AG08395 (cell line): ENCODE measurements at regions not wholly inside any gene's neighbourhood (a gene's known extent, or its start where the extent isn't known, plus 50 kb on each side); places are given as distances from the start of the nearest gene placed in this dataset.

Source experiments
- DNase-seq: peaks from one replicate; pipeline ENCODE4 v3.0.0; 2012; ENCODE audit warnings: mixed read lengths, low spot score

DNA sequence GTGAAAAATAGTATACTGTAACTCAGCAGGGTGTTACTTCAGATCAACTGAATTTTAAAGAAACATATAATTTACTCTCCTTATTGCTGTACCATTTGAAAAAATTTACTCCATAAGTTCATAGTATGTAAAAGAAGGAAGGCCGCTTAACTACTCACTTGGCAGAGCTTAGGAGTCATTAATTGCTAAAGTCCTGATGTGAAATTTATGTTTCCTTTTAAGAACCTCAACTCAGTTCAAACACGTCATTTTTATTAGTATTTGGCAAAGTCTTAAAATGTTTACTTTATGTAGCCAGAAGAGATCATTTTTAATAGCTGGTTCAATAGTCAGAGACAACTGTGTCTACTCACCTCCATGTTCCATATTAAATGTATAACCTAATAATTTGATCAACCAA lies 268.6 kb downstream of the CDH10 start:
- no peak for DNase-seq

DNA sequence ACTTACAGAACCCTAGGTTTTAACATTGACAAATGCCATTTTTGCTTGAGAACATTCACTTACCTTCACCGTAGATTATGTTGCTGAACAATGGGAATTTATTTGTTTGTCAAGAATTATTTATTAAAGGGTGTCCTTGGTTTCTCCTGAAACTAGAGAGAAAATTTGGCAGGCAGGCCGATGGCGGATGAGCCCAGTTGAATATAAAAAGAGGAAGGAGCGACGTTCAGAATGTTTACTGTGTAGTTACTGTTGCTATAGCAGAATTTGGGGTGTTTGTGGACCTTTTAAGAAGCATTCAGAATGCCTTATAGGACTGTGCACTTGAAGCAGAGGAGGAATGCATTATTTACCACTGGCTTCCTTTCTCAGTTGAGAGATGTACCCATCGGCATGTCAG lies 268.2 kb downstream of the CDH10 start:
- no peak for DNase-seq

DNA sequence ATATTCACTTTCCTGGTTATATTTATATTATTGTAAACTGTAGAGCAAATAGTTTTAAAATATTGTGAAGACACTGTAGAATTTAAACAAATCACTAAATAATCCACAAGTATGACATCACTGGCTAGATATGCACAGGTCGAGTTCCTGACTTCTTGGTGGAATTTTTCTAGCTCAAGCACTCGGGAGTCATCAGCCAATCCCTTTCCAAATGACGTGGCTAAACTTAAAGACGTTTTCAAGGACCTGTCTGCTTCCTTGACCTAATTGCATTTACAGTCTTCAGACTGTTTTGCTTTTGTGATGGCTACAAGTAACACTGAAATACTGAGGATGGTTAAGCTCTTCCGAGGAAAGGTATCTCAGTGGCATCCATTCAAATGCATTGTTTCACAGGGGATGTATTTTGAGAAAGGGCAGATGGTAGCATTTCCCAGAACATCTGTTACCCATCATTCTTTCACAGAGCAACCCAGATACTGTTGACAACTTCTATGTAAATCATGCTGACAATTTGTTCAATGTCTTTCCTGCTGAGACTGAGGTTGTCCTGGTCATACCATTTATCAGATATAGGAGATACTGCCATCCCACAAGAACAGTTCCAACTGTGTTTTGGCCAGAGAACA lies 262.8 kb downstream of the CDH10 start:
- no peak for DNase-seq

DNA sequence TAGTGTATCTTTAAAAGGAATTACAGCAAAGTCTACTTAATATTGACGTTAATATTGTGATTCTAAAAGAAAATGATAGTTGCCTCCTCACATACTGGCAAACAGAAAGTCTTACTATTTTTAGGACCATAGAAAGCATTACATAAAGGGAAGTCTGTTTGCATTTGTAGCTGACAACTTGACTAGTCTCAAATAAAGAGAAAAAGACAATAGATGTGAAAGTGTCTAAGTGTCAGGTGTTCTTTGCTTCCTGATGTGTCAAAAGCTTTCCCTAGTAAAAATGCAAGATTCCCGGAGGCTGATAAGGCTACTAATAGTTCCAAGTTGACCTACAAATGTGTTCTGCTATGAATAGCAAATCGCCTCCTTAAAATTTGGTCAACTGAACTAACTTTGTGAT lies 259.7 kb downstream of the CDH10 start:
- no peak for DNase-seq

DNA sequence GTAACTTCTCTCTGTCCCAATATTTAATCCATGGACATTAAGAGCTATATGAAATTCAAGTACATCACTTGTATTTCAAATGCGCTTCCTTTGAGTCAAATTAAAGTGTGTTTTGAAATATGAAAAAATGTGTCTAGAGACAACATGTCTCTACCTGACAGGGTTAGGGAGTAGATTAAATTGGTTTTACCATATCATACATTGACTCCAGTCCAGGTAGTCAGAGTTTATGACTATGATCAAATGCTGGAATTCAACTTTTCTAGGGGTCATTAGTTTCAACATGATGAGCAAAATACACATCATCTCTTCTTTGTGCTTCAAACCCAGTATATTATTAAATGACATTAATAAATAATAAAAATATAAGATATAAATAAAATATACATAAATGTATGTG lies 259.2 kb downstream of the CDH10 start:
- DNase-seq, result no peak

DNA sequence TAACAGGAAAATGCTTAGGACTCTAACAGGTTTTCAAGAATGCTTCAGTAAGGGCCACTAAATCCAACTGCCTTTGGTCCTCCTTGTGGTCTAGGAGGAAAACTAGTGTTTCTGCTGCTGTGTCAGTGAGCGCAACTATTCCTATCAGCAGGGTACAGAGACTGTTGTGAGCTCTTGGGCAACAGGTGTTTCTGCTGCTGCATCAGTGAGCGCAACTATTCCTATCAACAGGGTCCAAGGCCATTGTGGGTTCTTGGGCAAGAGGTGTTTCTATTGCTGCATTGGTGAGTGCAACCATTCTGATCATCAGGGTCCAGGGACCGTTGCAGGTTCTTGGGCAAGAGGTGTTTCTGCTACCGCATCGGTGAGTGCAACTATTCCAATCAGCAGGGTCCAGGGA lies 256.3 kb downstream of the CDH10 start:
- DNase-seq, result no peak

DNA sequence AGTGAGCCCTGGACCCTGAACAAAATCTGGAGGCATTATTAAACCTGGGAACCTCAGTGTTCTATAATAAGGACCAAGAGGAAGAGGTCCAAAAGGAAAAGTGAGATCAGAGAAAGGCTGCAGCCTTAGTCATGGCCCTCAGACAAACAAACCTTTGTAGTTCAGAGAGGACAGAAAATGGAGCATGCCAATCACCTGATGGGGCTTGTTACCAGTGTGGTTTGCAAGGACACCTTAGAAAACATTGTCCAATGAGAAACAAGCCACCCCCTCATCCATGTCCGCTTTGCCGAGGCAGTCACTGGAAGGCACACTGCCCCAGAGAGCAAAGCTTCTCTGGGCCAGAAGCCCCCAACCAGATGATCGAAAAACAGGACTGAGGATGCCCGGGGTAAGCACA lies 254.8 kb downstream of the CDH10 start:
- DNase-seq, result no peak

DNA sequence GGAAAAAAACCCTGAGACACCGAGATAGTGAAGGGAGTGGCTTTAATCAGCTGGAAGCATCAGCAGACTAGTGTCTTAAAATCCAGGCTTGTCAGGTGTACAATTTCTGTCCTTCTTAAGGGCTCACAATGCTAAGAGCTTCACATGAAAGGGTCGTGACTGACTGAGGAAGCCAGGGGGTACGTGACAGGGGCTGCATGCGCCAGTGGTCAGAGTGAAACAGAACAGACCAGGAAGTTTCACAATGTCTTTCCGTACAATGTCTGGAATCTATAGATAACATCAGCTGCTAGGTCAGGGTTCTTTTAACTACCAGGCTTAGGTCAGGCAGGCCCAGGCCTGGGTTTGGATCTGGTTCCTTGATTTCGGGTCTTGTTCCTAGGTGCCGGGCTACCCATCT lies 253.0 kb downstream of the CDH10 start:
- no peak for DNase-seq

DNA sequence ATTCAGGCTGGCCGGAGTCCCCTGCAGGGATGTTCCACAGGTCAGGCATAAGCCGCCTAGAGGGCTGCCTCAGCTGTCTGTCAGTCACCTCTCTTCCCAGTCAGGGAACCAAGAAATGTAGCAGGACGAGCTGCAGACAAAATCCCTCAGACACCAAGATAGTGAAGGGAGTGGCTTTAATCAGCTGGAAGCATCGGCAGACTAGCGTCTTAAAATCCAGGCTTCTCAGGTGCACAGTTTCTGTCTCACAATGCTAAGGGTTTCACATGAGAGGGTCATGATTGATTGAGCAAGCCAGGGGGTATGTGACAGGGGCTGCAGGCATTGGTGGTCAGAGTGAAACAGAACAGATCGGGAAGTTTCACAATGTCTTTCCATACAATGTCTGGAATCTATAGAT lies 247.2 kb downstream of the CDH10 start:
- no peak for DNase-seq

DNA sequence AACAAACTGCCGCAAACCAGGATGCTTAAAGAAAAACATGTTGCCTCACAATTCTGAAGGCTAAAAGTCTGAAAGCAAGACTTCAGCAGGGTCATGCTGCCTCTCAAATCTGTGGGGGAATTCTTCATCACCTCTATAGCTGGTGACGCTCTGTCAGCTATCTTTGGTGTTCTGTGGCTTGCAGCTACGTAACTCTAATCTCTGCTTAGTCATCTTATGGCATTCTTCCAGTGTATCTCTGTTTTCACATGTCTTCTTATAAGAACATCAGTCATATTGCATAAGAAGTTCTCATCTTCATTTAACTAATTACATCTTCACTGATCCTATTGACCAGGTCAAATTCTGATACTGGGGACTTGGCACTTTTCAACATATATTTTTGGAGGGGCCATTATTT lies 243.0 kb downstream of the CDH10 start:
- DNase-seq, result no peak

DNA sequence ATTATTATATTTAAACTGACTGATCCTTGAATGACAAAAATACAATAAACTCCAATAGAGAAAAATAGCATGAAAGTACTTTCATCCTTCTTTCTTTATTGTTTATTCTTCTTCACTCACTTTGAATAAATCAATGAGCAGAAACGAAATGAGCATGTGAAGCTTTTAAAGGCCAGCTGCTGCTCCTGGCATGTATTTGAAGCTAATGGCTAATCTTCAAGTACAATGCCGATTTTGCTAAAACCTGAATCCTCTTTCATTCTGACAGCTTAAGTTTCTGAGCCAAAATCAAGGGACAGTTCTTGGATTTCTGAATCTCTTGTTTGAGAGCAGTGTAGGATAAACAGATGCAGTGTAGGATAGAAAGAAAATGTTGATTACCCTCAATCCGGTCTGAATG lies 237.3 kb downstream of the CDH10 start:
- DNase-seq, result no peak

DNA sequence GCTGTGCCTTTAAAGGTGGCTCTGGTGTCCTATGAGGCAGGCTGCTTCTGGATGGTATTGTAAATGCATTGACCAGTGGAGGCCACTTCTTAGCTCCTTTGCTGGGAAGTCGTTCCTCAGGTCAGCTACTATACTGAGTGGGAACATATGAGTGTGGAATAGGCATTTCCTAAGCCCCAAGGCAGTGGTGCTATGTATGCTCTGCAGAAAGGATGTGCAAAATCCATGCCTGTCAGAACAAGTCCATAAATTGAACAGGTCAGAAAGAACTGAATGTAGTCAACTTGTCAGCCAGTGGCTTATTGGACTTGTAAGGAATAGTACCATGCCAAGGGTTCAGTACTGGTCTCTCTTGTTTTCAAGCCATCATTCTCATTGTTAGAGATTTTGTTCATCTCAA lies 216.4 kb downstream of the CDH10 start:
- no peak for DNase-seq

DNA sequence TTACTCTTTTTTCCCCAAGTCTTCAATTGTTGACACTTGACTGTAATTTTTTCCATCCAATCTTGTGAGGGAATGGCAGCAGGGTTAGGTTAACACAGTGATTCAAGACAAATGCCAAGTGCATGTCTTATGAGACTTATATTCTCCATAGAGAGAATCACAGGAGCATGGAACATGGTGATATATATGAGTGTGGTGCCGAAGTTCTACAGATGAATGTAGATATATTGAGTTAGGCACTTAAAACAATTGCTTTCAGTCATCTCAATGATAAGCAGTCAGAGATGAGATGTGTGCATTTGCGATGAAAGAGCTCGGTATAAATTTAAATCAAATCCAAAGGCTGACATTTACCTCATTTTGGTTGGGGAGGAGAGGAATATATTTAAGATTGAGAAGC lies 211.2 kb downstream of the CDH10 start:
- no peak for DNase-seq
